ENCODE measurements at regions not wholly inside any gene's neighbourhood (a gene's known extent, or its start where the extent isn't known, plus 50 kb on each side); places are given as distances from the start of the nearest gene placed in this dataset.

- no peak overlapping the region for H3K4me3 ChIP-seq (ENCODE audit: low read depth, low read length)
- DNase-seq (ENCODE audit: low read depth): no peak
Observed at GRCh38 chr1:10900251-10900651, 103.8 kb upstream of the CASZ1 start.

GRCh38 chr1:10900691-10901090 lies 104.2 kb upstream of the CASZ1 start:
- H3K4me3 ChIP-seq (ENCODE audit: low read depth, low read length): no peak overlapping the region
- no peak for TF ChIP-seq CTCF (IDR thresholded peaks at IDR 0.05; ENCODE audit: low read depth, low read length, missing control alignments)
- no peak for DNase-seq (ENCODE audit: low read depth)

More at GRCh38 chr1:10900251-10900651, 103.8 kb upstream of the CASZ1 start:
- no peak for TF ChIP-seq CTCF (IDR thresholded peaks at IDR 0.05; ENCODE audit: low read depth, low read length, missing control alignments)

GRCh38 chr1:10901091-10901890 lies 104.8 kb upstream of the CASZ1 start:
- DNase-seq (ENCODE audit: low read depth): no peak
- H3K4me3 ChIP-seq (ENCODE audit: low read depth, low read length): no peak overlapping the region

GRCh38 chr1:10901891-10902805 lies 105.7 kb upstream of the CASZ1 start:
- no peak for TF ChIP-seq CTCF (IDR thresholded peaks at IDR 0.05; ENCODE audit: low read depth, low read length, missing control alignments)
- H3K4me3 ChIP-seq (ENCODE audit: low read depth, low read length): no peak overlapping the region
- no peak for DNase-seq (ENCODE audit: low read depth)

More at GRCh38 chr1:10901091-10901890, 104.8 kb upstream of the CASZ1 start:
- TF ChIP-seq CTCF (IDR thresholded peaks at IDR 0.05; ENCODE audit: low read depth, low read length, missing control alignments): no peak

GRCh38 chr1:10903421-10903820 lies 107.0 kb upstream of the CASZ1 start:
- no peak for TF ChIP-seq CTCF (IDR thresholded peaks at IDR 0.05; ENCODE audit: low read depth, low read length, missing control alignments)
- DNase-seq (ENCODE audit: low read depth): no peak
- no peak overlapping the region for H3K4me3 ChIP-seq (ENCODE audit: low read depth, low read length)

- TF ChIP-seq CTCF (IDR thresholded peaks at IDR 0.05; ENCODE audit: low read depth, low read length, missing control alignments): no peak
- H3K4me3 ChIP-seq (ENCODE audit: low read depth, low read length): no peak overlapping the region
- DNase-seq (ENCODE audit: low read depth): no peak
Observed at GRCh38 chr1:10903821-10904220, 107.4 kb upstream of the CASZ1 start.
